ENCODE measurements at regions not wholly inside any gene's neighbourhood (a gene's known extent, or its start where the extent isn't known, plus 50 kb on each side); places are given as distances from the start of the nearest gene placed in this dataset.

GRCh38 chr11:129280027-129280811 lies 88.1 kb upstream of the ARHGAP32 start (continued):
- no peak for TF ChIP-seq ZNF512 (CRISPR knock-in tag; IDR thresholded peaks at IDR 0.05; ENCODE audit: borderline replicate concordance)
- TF ChIP-seq ZNF232 (CRISPR knock-in tag; IDR thresholded peaks at IDR 0.05), result no peak
- TF ChIP-seq EMX1 (CRISPR knock-in tag; IDR thresholded peaks at IDR 0.05), result no peak
- TF ChIP-seq ZNF317 (CRISPR knock-in tag; IDR thresholded peaks at IDR 0.05; ENCODE audit: borderline replicate concordance, low read depth), result no peak
- no peak for TF ChIP-seq JAZF1 (CRISPR knock-in tag; IDR thresholded peaks at IDR 0.05)

- Mint-ChIP-seq H3K4me3 (peak overlapping the region; percentile 69), H3K27me3 (ENCODE audit: low read depth) (peaks cover 19% of the 10 kb centered on the region), H3K27ac (no peak overlapping the region), H3K9me3 (no peaks in the 10 kb centered on the region), H3K36me3 (no peaks in the 10 kb centered on the region), H3K4me1 (peaks cover 66% of the 10 kb centered on the region)
- ATAC-seq (peak; percentile 58), DNase-seq (ENCODE audit: low spot score) (peak; percentile 72)
- ChIA-PET POLR2A (interaction anchor here (0.6 kb wide), 1 partner anchor 22 kb away, joined by 5 read pairs; no protein-coding TSS in a partner anchor), CTCF (interaction anchor here (1.5 kb wide), 1 partner anchor 52 kb away, joined by 4 read pairs; no protein-coding TSS in a partner anchor)
- TF ChIP-seq NR2C2 (CRISPR knock-in tag; IDR thresholded peaks at IDR 0.05) (no peak), USF2 (CRISPR knock-in tag; IDR thresholded peaks at IDR 0.05) (peak; percentile 53; the same call in 1 of the 2 replicates), CTCF (IDR thresholded peaks at IDR 0.05) (no peak), SOX15 (CRISPR knock-in tag; IDR thresholded peaks at IDR 0.05) (no peak), ZNF396 (CRISPR knock-in tag; IDR thresholded peaks at IDR 0.05; ENCODE audit: borderline replicate concordance) (no peak), MAX (CRISPR knock-in tag; IDR thresholded peaks at IDR 0.05) (peak; percentile 89; the same call in 1 of the 2 replicates), ZNF281 (CRISPR knock-in tag; IDR thresholded peaks at IDR 0.05) (no peak), NR3C1 (CRISPR knock-in tag; conservative IDR thresholded peaks at IDR 0.05; ENCODE audit: low read depth) (no peak), ZNF416 (CRISPR knock-in tag; IDR thresholded peaks at IDR 0.05) (no peak), ZSCAN18 (CRISPR knock-in tag; IDR thresholded peaks at IDR 0.05) (no peak), ZBTB43 (CRISPR knock-in tag; IDR thresholded peaks at IDR 0.05) (no peak), ZNF423 (CRISPR knock-in tag; IDR thresholded peaks at IDR 0.05) (no peak; the same call in 1 of the 2 replicates), TP53 (CRISPR knock-in tag; IDR thresholded peaks at IDR 0.05) (no peak), FOXK1 (CRISPR knock-in tag; IDR thresholded peaks at IDR 0.05) (0 out of 2 replicates have a peak, but pooled peaks have one; percentile 58), SMAD3 (CRISPR knock-in tag; IDR thresholded peaks at IDR 0.05; ENCODE audit: borderline replicate concordance) (no peak), ZNF317 (CRISPR knock-in tag; IDR thresholded peaks at IDR 0.05; ENCODE audit: borderline replicate concordance, low read depth) (no peak), TCF7 (CRISPR knock-in tag; IDR thresholded peaks at IDR 0.05; ENCODE audit: low read depth) (no peak), ZNF512 (CRISPR knock-in tag; IDR thresholded peaks at IDR 0.05; ENCODE audit: borderline replicate concordance) (no peak)
These were observed 87.4 kb upstream of the ARHGAP32 start for GRCh38 chr11:129279326-129280026.
